ENCODE measurements at regions not wholly inside any gene's neighbourhood (a gene's known extent, or its start where the extent isn't known, plus 50 kb on each side); places are given as distances from the start of the nearest gene placed in this dataset.
A peak's percentile ranks its signal among the peaks of the same experiment; 100 is the strongest.
"Not testable (repeated sequence)": the region's sequence is repeated elsewhere in the genome, so short reads cannot be mapped to it uniquely, and the experiment has no call there.

- peak; percentile 73 for DNase-seq
Measured at GRCh38 chr1:192477630-192478029, 97.9 kb upstream of the RGS1 start.

GRCh38 chr1:192485692-192486436 is 89.7 kb upstream of the RGS1 start:
- peak; percentile 45 for DNase-seq

GRCh38 chr1:192488058-192488457 is 87.5 kb upstream of the RGS1 start:
- no peak for DNase-seq

GRCh38 chr1:192489047-192489446 is 86.5 kb upstream of the RGS1 start:
- DNase-seq: peak; percentile 53

- DNase-seq: peak; percentile 95
Measured at GRCh38 chr1:192489748-192490147, 85.8 kb upstream of the RGS1 start.

GRCh38 chr1:192491804-192492554 is 83.6 kb upstream of the RGS1 start:
- DNase-seq: no peak

GRCh38 chr1:192493584-192493983 is 82.0 kb upstream of the RGS1 start:
- no peak for DNase-seq

- no peak for DNase-seq
Measured at GRCh38 chr1:192496369-192497056, 79.1 kb upstream of the RGS1 start.

GRCh38 chr1:192497214-192497794 is 78.3 kb upstream of the RGS1 start:
- DNase-seq: no peak

- not testable (repeated sequence) for DNase-seq
Measured at GRCh38 chr1:192498092-192498491, 77.5 kb upstream of the RGS1 start.

GRCh38 chr1:192499061-192499581 is 76.5 kb upstream of the RGS1 start:
- DNase-seq: not testable (repeated sequence)

- not testable (repeated sequence) for DNase-seq
Measured at GRCh38 chr1:192500541-192500940, 75.0 kb upstream of the RGS1 start.

GRCh38 chr1:192506741-192507155 is 68.8 kb upstream of the RGS1 start:
- no peak for DNase-seq

GRCh38 chr1:192512426-192513162 is 63.0 kb upstream of the RGS1 start:
- DNase-seq: no peak

- DNase-seq: no peak
Measured at GRCh38 chr1:192513196-192513595, 62.4 kb upstream of the RGS1 start.

- no peak for DNase-seq
Measured at GRCh38 chr1:192513697-192514096, 61.9 kb upstream of the RGS1 start.

GRCh38 chr1:192516776-192517297 is 58.7 kb upstream of the RGS1 start:
- peak; percentile 43 for DNase-seq

GRCh38 chr1:192517716-192518355 is 57.7 kb upstream of the RGS1 start:
- DNase-seq: not testable (repeated sequence)

GRCh38 chr1:192518700-192519099 is 56.9 kb upstream of the RGS1 start:
- no peak for DNase-seq

- no peak for DNase-seq
Measured at GRCh38 chr1:192521734-192522133, 53.8 kb upstream of the RGS1 start.

- no peak for DNase-seq
Measured at GRCh38 chr1:192522673-192523072, 52.9 kb upstream of the RGS1 start.
